ENCODE measurements at regions not wholly inside any gene's neighbourhood (a gene's known extent, or its start where the extent isn't known, plus 50 kb on each side); places are given as distances from the start of the nearest gene placed in this dataset.

DNA sequence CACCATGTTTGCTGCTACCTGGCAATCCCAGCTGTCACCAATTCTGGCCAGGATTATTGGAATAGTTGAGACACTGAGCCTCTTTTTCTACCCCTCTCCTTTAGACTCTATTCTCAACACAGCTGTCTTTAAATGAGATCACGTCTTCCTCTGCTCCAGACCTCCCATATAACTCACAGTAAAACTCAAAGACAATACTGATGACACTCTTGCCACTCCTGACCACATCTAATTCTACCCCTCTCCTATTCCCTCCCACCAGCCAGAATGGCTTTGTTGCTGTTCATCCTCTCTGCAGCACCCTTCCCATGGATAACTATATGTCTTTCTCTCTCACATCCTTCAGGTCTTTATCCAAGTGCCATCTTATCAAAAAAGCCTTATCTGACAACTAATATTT lies 188.6 kb upstream of the IL15 start:
- no peak overlapping the region for H3K4me3 ChIP-seq (ENCODE audit: extremely low read depth in 1 of 4, insufficient read depth in 2 of 4, low read depth in 3 of 4, low read length in 4 of 4)
- H3K27me3 ChIP-seq (replicated peaks in 1 of 4; ENCODE audit: control insufficient read depth in 3 of 4, extremely low read depth in 1 of 4, insufficient read depth in 3 of 4, low read length in 3 of 4), result no peaks in the 10 kb centered on the region
- no peak overlapping the region for H2AFZ ChIP-seq (ENCODE audit: low read length)
- no peak overlapping the region for H4K8ac ChIP-seq (ENCODE audit: extremely low read depth, insufficient read depth, low read length)
- H3K79me1 ChIP-seq (ENCODE audit: low read depth, low read length), result no peaks in the 10 kb centered on the region
- POLR2A ChIA-PET (ENCODE audit: partially characterized antibody), result no interaction called here
- H2BK15ac ChIP-seq (ENCODE audit: low read length), result no peak overlapping the region
- no peak overlapping the region for H3K56ac ChIP-seq (replicated peaks; ENCODE audit: insufficient read length, low read depth, low read length)
- no peaks in the 10 kb centered on the region; a peak in 1 of 8 replicates for H3K36me3 ChIP-seq (ENCODE audit: control insufficient read depth in 2 of 4, insufficient read depth in 4 of 4, low read length in 3 of 4)
- H3K4me2 ChIP-seq (ENCODE audit: insufficient read depth in 1 of 2, low read depth in 2 of 2, low read length in 2 of 2), result no peak overlapping the region
- H3K18ac ChIP-seq (ENCODE audit: extremely low read depth, low read length), result no peak overlapping the region
- peaks cover 0 to 2% of the 10 kb centered on the region in 2 experiments; a peak in 1 of 4 replicates for H3K9me3 ChIP-seq (ENCODE audit: insufficient read depth in 2 of 2, low read depth in 1 of 2, low read length in 1 of 2)
- H3K4me1 ChIP-seq (replicated peaks in 1 of 4; ENCODE audit: control insufficient read depth in 3 of 4, insufficient read depth in 4 of 4, low read length in 3 of 4), result no peaks in the 10 kb centered on the region
- H4K20me1 ChIP-seq (replicated peaks in 1 of 2; ENCODE audit: control insufficient read depth in 1 of 2, insufficient read depth in 2 of 2, low read length in 2 of 2), result no peaks in the 10 kb centered on the region
- no peak overlapping the region for H4K5ac ChIP-seq (ENCODE audit: insufficient read length, low read depth, low read length)
- CTCF ChIA-PET (ENCODE audit: partially characterized antibody), result interaction anchor here (0.7 to 1.1 kb wide), 2 partner anchors 9 to 13 kb away, joined by 3 read pairs; no protein-coding TSS in a partner anchor
- FAIRE-seq (no peak), DNase-seq (ENCODE audit: low read depth in 1 of 2, low spot score in 2 of 2) (no peak)
- no peak overlapping the region for H3K27ac ChIP-seq (ENCODE audit: low read depth, low read length)
- no peak overlapping the region for H2BK120ac ChIP-seq (replicated peaks; ENCODE audit: low read depth, low read length)
- H4K91ac ChIP-seq (replicated peaks; ENCODE audit: insufficient read length, low read length), result no peak overlapping the region
- no peaks in the 10 kb centered on the region for H3K23me2 ChIP-seq (ENCODE audit: low read depth, low read length)
- H2AK5ac ChIP-seq (ENCODE audit: low read depth, low read length), result no peak overlapping the region
- TF ChIP-seq ASH2L (IDR thresholded peaks at IDR 0.05; ENCODE audit: low read length), result no peak
- TF ChIP-seq, protein P1, sequence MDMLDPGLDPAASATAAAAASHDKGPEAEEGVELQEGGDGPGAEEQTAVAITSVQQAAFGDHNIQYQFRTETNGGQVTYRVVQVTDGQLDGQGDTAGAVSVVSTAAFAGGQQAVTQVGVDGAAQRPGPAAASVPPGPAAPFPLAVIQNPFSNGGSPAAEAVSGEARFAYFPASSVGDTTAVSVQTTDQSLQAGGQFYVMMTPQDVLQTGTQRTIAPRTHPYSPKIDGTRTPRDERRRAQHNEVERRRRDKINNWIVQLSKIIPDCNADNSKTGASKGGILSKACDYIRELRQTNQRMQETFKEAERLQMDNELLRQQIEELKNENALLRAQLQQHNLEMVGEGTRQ (IDR thresholded peaks at IDR 0.05; ENCODE audit: low read length), result no peak
- WGBS, 2 experiments (ENCODE audit: extremely low coverage in 1 of 2, insufficient coverage in 1 of 2, insufficient read length in 1 of 2, insufficient replicate concordance in 2 of 2, low coverage in 1 of 2, low lambda C conversion rate in 2 of 2, missing lambda C conversion rate in 1 of 2), result 96% methylated on average over 1 of the region's 1 CpG; no CpG with 5 or more reads in 1 of the 2 experiments
- no peak overlapping the region for H3K23ac ChIP-seq (ENCODE audit: insufficient read length)
- no peak overlapping the region for H3K14ac ChIP-seq (ENCODE audit: insufficient read length)
- no peak overlapping the region for H3K4ac ChIP-seq (replicated peaks; ENCODE audit: insufficient read length, low read depth, low read length)
- H2BK5ac ChIP-seq (ENCODE audit: low read depth, low read length), result no peak overlapping the region
- no peak overlapping the region for H3K9ac ChIP-seq (replicated peaks in 1 of 4; ENCODE audit: extremely low read depth in 1 of 4, low read depth in 3 of 4, low read length in 3 of 4)
- no peak overlapping the region for H2BK20ac ChIP-seq (ENCODE audit: low read length)
- no peaks in the 10 kb centered on the region for H3K79me2 ChIP-seq (ENCODE audit: control insufficient read depth in 1 of 2, insufficient read depth in 2 of 2, low read length in 2 of 2)
- no peak overlapping the region for H2BK12ac ChIP-seq (ENCODE audit: low read depth, low read length)

Measured in H1 (cell line).